PC-9 (cell line): ENCODE measurements at regions not wholly inside any gene's neighbourhood (a gene's known extent, or its start where the extent isn't known, plus 50 kb on each side); places are given as distances from the start of the nearest gene placed in this dataset.

Experiments used
- BruUV-seq: library from RNA; stranded (reverse); fragments of 400-500 nt; replicated peaks from 2 replicates; lab custom pipeline; 2021; lab: Mats Ljungman, UMichigan
- CTCF ChIA-PET: fragments of 300-600 bp; sonication (Branson Sonifier 250); formaldehyde crosslinking; loops from one replicate; lab custom pipeline; 2022; ENCODE audit warnings: antibody characterized with exemption; lab: Charles Lee
- POLR2A ChIA-PET: fragments of 300-600 bp; sonication (Branson Sonifier 250); formaldehyde crosslinking; loops from one replicate; lab custom pipeline; 2022; ENCODE audit warnings: antibody characterized with exemption; ENCODE audit not compliant: unreplicated experiment; lab: Charles Lee
- DNase-seq, 2 experiments: peaks; one replicate each; pipeline versions ENCODE4 v3.0.0 to v3.0.0-alpha.2; 2015 to 2022; ENCODE audit warnings: mixed read lengths in 1 of 2
- H2AFZ ChIP-seq: fragments of 200-600 bp; sonication (generic); 2 replicates; pipeline ENCODE4 v1.8.1; 2017; ENCODE audit warnings: antibody characterized with exemption
- H3F3A ChIP-seq: fragments of 200-600 bp; sonication (generic); 2 replicates; pipeline ENCODE4 v1.8.1; 2017; ENCODE audit warnings: antibody characterized with exemption, mild to moderate bottlenecking, low read depth; ENCODE audit not compliant: insufficient read depth
- H3K27ac ChIP-seq: fragments of 200-600 bp; sonication (generic); 2 replicates; pipeline ENCODE4 v1.6.1; 2016; ENCODE audit warnings: mixed run types
- H3K27me3 ChIP-seq: fragments of 200-600 bp; sonication (generic); 2 replicates; pipeline ENCODE4 v1.6.1; 2016; ENCODE audit warnings: low read depth, mixed run types; ENCODE audit not compliant: insufficient read depth
- H3K36me3 ChIP-seq: fragments of 200-600 bp; sonication (generic); 2 replicates; pipeline ENCODE4 v1.6.1; 2016; ENCODE audit warnings: low read depth, mixed run types
- H3K4me1 ChIP-seq: fragments of 200-600 bp; sonication (generic); replicated peaks from 2 replicates; pipeline ENCODE4 v1.6.1; 2016; ENCODE audit warnings: mixed run types; ENCODE audit not compliant: insufficient read depth
- H3K4me2 ChIP-seq: fragments of 200-600 bp; sonication (generic); 2 replicates; pipeline ENCODE4 v1.6.1; 2017; ENCODE audit warnings: mixed run types
- H3K4me3 ChIP-seq: fragments of 200-600 bp; sonication (generic); 2 replicates; pipeline ENCODE4 v1.6.1; 2016; ENCODE audit warnings: mixed run types
- H3K79me2 ChIP-seq: fragments of 200-600 bp; sonication (generic); 2 replicates; pipeline ENCODE4 v1.6.1; 2017; ENCODE audit warnings: low read depth, mixed run types
- H3K9me2 ChIP-seq: fragments of 200-600 bp; sonication (generic); 2 replicates; pipeline ENCODE4 v1.8.1; 2017; ENCODE audit warnings: mild to moderate bottlenecking; ENCODE audit not compliant: insufficient read depth
- H3K9me3 ChIP-seq: fragments of 200-600 bp; sonication (generic); 2 replicates; pipeline ENCODE4 v1.8.1; 2016; ENCODE audit warnings: low read depth; ENCODE audit not compliant: insufficient read depth
- H4K20me1 ChIP-seq: fragments of 200-600 bp; sonication (generic); 2 replicates; pipeline ENCODE4 v1.8.1; 2017; ENCODE audit not compliant: insufficient read depth
- EZH2 ChIP-seq: fragments of 200-600 bp; sonication (generic); IDR thresholded peaks from 2 replicates; pipeline ENCODE4 v1.8.0; 2017; ENCODE audit warnings: antibody characterized with exemption, low read depth
- intact Hi-C: fragments of 100-400 bp; cut with micrococcal nuclease; formaldehyde crosslinking; loops from one replicate; pipeline ENCODE4 v1.10.0; 2022; ENCODE audit not compliant: unreplicated experiment
- TF ChIP-seq, protein P1 (sequence below): fragments of 200-600 bp; sonication (generic); conservative IDR thresholded peaks from 2 replicates; pipeline ENCODE4 v1.6.1; 2017; ENCODE audit warnings: mixed run types, antibody characterized with exemption, mild to moderate bottlenecking, moderate library complexity

DNA sequence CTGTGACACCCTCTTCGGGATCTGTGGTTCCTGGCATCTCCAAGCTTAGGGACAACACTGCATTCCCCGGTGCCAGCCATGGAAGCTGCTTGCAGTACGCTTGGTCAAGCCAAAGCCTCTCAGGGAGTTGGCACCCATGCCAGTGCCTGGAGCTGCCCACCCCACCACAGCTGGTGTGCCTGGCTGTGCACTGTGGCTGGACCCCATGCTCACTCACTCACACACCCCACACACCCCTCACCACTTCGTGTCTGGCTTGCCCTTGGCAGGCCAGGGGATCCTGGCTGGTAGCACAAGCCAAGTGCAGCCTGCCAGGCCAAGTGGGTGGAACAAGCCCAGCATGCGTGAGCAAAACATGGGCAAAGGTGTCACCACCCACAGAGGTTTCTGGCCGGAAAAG, 324.5 kb upstream of the PTGER4 start:
- no peaks in the 10 kb centered on the region for H3F3A ChIP-seq
- BruUV-seq = no TSS peak
- no peaks in the 10 kb centered on the region for H4K20me1 ChIP-seq
- POLR2A ChIA-PET = no interaction called here
- H3K4me2 ChIP-seq = no peak overlapping the region
- H3K27ac ChIP-seq = no peak overlapping the region
- H2AFZ ChIP-seq = no peak overlapping the region
- no peak overlapping the region for H3K4me3 ChIP-seq
- CTCF ChIA-PET = no interaction called here
- no peaks in the 10 kb centered on the region for H3K79me2 ChIP-seq
- H3K36me3 ChIP-seq = no peaks in the 10 kb centered on the region
- H3K27me3 ChIP-seq = no peaks in the 10 kb centered on the region
- no peak for TF ChIP-seq EZH2
- TF ChIP-seq, protein P1, sequence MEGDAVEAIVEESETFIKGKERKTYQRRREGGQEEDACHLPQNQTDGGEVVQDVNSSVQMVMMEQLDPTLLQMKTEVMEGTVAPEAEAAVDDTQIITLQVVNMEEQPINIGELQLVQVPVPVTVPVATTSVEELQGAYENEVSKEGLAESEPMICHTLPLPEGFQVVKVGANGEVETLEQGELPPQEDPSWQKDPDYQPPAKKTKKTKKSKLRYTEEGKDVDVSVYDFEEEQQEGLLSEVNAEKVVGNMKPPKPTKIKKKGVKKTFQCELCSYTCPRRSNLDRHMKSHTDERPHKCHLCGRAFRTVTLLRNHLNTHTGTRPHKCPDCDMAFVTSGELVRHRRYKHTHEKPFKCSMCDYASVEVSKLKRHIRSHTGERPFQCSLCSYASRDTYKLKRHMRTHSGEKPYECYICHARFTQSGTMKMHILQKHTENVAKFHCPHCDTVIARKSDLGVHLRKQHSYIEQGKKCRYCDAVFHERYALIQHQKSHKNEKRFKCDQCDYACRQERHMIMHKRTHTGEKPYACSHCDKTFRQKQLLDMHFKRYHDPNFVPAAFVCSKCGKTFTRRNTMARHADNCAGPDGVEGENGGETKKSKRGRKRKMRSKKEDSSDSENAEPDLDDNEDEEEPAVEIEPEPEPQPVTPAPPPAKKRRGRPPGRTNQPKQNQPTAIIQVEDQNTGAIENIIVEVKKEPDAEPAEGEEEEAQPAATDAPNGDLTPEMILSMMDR = no peak
- H3K4me1 ChIP-seq = no peaks in the 10 kb centered on the region
- H3K9me2 ChIP-seq = no peaks in the 10 kb centered on the region; the same call in 1 of the 2 replicates
- DNase-seq = no peak
- intact Hi-C loops = no loop called here
- peaks cover 15% of the 10 kb centered on the region for H3K9me3 ChIP-seq

GRCh38 chr5:40354171-40354570, 325.5 kb upstream of the PTGER4 start:
- intact Hi-C loops = no loop called here
- Histone ChIP-seq H3K79me2 (no peaks in the 10 kb centered on the region), H3K9me2 (no peaks in the 10 kb centered on the region; the same call in 1 of the 2 replicates), H3K9me3 (peaks cover 25% of the 10 kb centered on the region), H2AFZ (no peak overlapping the region), H4K20me1 (no peaks in the 10 kb centered on the region), H3K4me1 (no peaks in the 10 kb centered on the region), H3K27me3 (no peaks in the 10 kb centered on the region), H3K4me2 (no peak overlapping the region), H3K36me3 (no peaks in the 10 kb centered on the region), H3F3A (no peaks in the 10 kb centered on the region), H3K27ac (no peak overlapping the region), H3K4me3 (no peak overlapping the region)
- DNase-seq = no peak
- POLR2A ChIA-PET = no interaction called here
- BruUV-seq = no TSS peak
- TF ChIP-seq, protein P1 = no peak
- TF ChIP-seq EZH2 = no peak
- CTCF ChIA-PET = no interaction called here

DNA sequence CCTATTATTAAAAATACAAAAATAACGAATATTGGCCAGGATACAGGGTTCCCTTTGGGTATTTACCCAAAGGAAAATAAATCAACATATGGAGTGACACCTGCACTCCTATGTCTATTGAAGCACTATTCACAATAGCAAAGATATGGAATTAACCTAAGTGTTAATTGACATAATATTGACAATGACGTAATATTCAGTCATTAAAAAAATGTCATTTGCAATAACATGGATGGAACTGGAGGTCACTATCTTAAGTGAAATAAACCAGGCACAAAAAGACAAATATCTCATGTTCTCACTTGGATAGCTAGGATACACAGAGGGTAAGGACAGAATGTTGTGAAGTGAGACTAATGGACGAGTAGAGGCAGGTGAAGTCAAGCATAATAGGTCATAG, 326.3 kb upstream of the PTGER4 start:
- Histone ChIP-seq H3K4me3 (no peak overlapping the region), H3F3A (no peaks in the 10 kb centered on the region), H2AFZ (no peak overlapping the region), H4K20me1 (no peaks in the 10 kb centered on the region), H3K79me2 (no peaks in the 10 kb centered on the region), H3K9me3 (peaks cover 27% of the 10 kb centered on the region), H3K27ac (no peak overlapping the region), H3K9me2 (no peaks in the 10 kb centered on the region; the same call in 1 of the 2 replicates), H3K36me3 (no peaks in the 10 kb centered on the region), H3K4me2 (no peak overlapping the region), H3K27me3 (no peaks in the 10 kb centered on the region), H3K4me1 (no peaks in the 10 kb centered on the region)
- ChIA-PET POLR2A (no interaction called here), CTCF (no interaction called here)
- BruUV-seq = no TSS peak
- intact Hi-C loops = no loop called here
- DNase-seq = no peak
- no peak for TF ChIP-seq EZH2
- TF ChIP-seq, protein P1 = no peak
